CD4-positive, alpha-beta T cell (primary cell): ENCODE measurements at regions not wholly inside any gene's neighbourhood (a gene's known extent, or its start where the extent isn't known, plus 50 kb on each side); places are given as distances from the start of the nearest gene placed in this dataset.

ENCODE experiments used
- ATAC-seq: fragments of 200-7000 bp; cut with Tn5 transposase; one replicate; pipeline ENCODE4 v1.10.0; 2022; ENCODE audit warnings: mild to moderate bottlenecking; ENCODE audit not compliant: poor library complexity
- CTCF ChIA-PET: fragments of 350-600 bp; sonication (Branson Sonifier 250); formaldehyde crosslinking; loops from one replicate; lab custom pipeline; 2021; ENCODE audit warnings: antibody characterized with exemption, inconsistent platforms; lab: Charles Lee
- POLR2A ChIA-PET: fragments of 350-600 bp; sonication (Branson Sonifier 250); formaldehyde crosslinking; loops from one replicate; lab custom pipeline; 2021; ENCODE audit warnings: antibody characterized with exemption, inconsistent platforms; lab: Charles Lee
- DNase-seq, 14 experiments: peaks; one replicate each; pipeline ENCODE4 v3.0.0-alpha.2; 2013 to 2020; ENCODE audit warnings: mixed read lengths in 2 of 14
- H3K27ac ChIP-seq, 2 donors: one replicate each; pipeline versions ENCODE4 v1.5.1 to v1.7.0; 2013; ENCODE audit warnings: low read length in 2 of 2, low read depth in 1 of 2, mild to moderate bottlenecking in 1 of 2
- H3K27me3 ChIP-seq, 2 experiments: 1 replicate in 1 of 2; 2 replicates in 1 of 2; pipeline versions ENCODE4 v1.6.1 to v1.7.0; 2013; ENCODE audit warnings: low read length in 2 of 2, control low read depth in 1 of 2, mild to moderate bottlenecking in 1 of 2, moderate library complexity in 1 of 2; ENCODE audit not compliant: insufficient read depth in 2 of 2, control insufficient read depth in 1 of 2
- H3K36me3 ChIP-seq: one replicate; pipeline ENCODE4 v1.6.1; 2013; ENCODE audit warnings: low read length, control low read depth; ENCODE audit not compliant: insufficient read depth
- H3K4me1 ChIP-seq: one replicate; pipeline ENCODE4 v1.6.1; 2013; ENCODE audit warnings: low read length, control low read depth; ENCODE audit not compliant: insufficient read depth
- H3K4me3 ChIP-seq: one replicate; pipeline ENCODE4 v1.5.1; 2013; ENCODE audit warnings: mild to moderate bottlenecking, low read length, moderate library complexity
- H3K9me3 ChIP-seq, 2 experiments: 1 replicate in 1 of 2; 2 replicates in 1 of 2; pipeline versions ENCODE4 v1.6.1 to v1.7.0; 2013; ENCODE audit warnings: low read length in 2 of 2, mild to moderate bottlenecking in 2 of 2, control low read depth in 1 of 2, moderate library complexity in 1 of 2; ENCODE audit not compliant: control insufficient read depth in 1 of 2, insufficient read depth in 1 of 2
- H3K27ac Mint-ChIP-seq: one replicate; pipeline ENCODE4 v1.8.0; 2020; ENCODE audit warnings: mixed read lengths
- H3K27me3 Mint-ChIP-seq: one replicate; pipeline ENCODE4 v1.8.0; 2021; ENCODE audit warnings: mixed read lengths
- H3K36me3 Mint-ChIP-seq: one replicate; pipeline ENCODE4 v1.8.0; 2021; ENCODE audit warnings: low read depth, mixed read lengths
- H3K4me1 Mint-ChIP-seq: one replicate; pipeline ENCODE4 v1.8.0; 2021; ENCODE audit warnings: low read depth, mixed read lengths
- H3K4me3 Mint-ChIP-seq: one replicate; pipeline ENCODE4 v1.8.0; 2020; ENCODE audit warnings: mild to moderate bottlenecking, mixed read lengths
- H3K9me3 Mint-ChIP-seq: one replicate; pipeline ENCODE4 v1.8.0; 2020; ENCODE audit warnings: mixed read lengths
- CTCF ChIP-seq: fragments of 200-600 bp; IDR thresholded peaks from one replicate; pipeline ENCODE4 v1.8.0; 2022; ENCODE audit warnings: antibody characterized with exemption, mild to moderate bottlenecking
- intact Hi-C, 2 experiments: fragments of 100-400 bp; cut with DNase I in 1 of 2; cut with micrococcal nuclease in 1 of 2; formaldehyde crosslinking; loops; one replicate each; pipeline versions ENCODE4 v1.15.1 to v1.9.0; 2023 to 2025; cut with DNase I, micrococcal nuclease

DNA sequence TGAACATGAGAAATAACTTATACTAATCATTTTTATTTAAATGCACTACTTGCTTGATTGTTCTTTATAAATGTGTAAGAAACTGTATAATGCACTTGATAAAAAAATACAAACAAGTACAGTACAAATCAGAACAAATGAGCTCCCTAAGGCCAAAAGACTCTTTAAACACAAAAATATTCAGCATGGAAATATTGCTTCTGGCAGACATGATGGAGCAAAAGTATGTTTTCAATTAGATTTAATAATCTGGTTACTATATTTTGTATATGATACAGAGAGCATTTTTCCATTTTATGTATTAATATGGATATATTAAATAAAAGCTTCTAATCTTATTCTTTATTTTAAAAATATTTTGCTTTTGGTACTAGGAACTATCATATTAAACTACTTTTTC is 800.2 kb upstream of the LRFN5 start:
- H3K4me3 Mint-ChIP-seq, result no peak overlapping the region
- peaks cover 9% of the 10 kb centered on the region for H3K9me3 Mint-ChIP-seq
- H3K4me3 ChIP-seq, result no peak overlapping the region
- H3K36me3 Mint-ChIP-seq, result no peaks in the 10 kb centered on the region
- H3K27me3 Mint-ChIP-seq, result no peaks in the 10 kb centered on the region
- H3K27ac Mint-ChIP-seq, result no peak overlapping the region
- DNase-seq (no peak), ATAC-seq (no peak)
- ChIA-PET POLR2A (no interaction called here), CTCF (no interaction called here)
- no peak for TF ChIP-seq CTCF
- intact Hi-C loops, result no loop called here
- H3K27me3 ChIP-seq, result no peaks in the 10 kb centered on the region
- H3K9me3 ChIP-seq, result peaks cover 0 to 9% of the 10 kb centered on the region in 2 experiments
- H3K36me3 ChIP-seq, result no peaks in the 10 kb centered on the region
- H3K27ac ChIP-seq, result no peak overlapping the region
- no peaks in the 10 kb centered on the region for H3K4me1 Mint-ChIP-seq
- H3K4me1 ChIP-seq, result no peaks in the 10 kb centered on the region

- Histone ChIP-seq H3K27ac (no peak overlapping the region), H3K4me3 (no peak overlapping the region), H3K27me3 (no peaks in the 10 kb centered on the region), H3K36me3 (no peaks in the 10 kb centered on the region), H3K9me3 (peaks cover 0 to 6% of the 10 kb centered on the region in 2 experiments), H3K4me1 (no peaks in the 10 kb centered on the region)
- no peak overlapping the region for H3K27ac Mint-ChIP-seq
- ChIA-PET POLR2A (no interaction called here), CTCF (no interaction called here)
- no peaks in the 10 kb centered on the region for H3K4me1 Mint-ChIP-seq
- intact Hi-C loops, result no loop called here
- H3K27me3 Mint-ChIP-seq, result no peaks in the 10 kb centered on the region
- ATAC-seq, result no peak
- no peak overlapping the region for H3K4me3 Mint-ChIP-seq
- peaks cover 9% of the 10 kb centered on the region for H3K9me3 Mint-ChIP-seq
- no peak for DNase-seq
- TF ChIP-seq CTCF, result no peak
- no peaks in the 10 kb centered on the region for H3K36me3 Mint-ChIP-seq
Observed at GRCh38 chr14:40796168-40796567, 810.5 kb upstream of the LRFN5 start.

GRCh38 chr14:40784860-40785259 is 821.8 kb upstream of the LRFN5 start:
- peaks cover 0 to 5% of the 10 kb centered on the region in 2 experiments for H3K9me3 ChIP-seq
- H3K27ac Mint-ChIP-seq, result no peak overlapping the region
- ChIA-PET POLR2A (no interaction called here), CTCF (no interaction called here)
- H3K36me3 Mint-ChIP-seq, result no peaks in the 10 kb centered on the region
- intact Hi-C loops, result no loop called here
- no peaks in the 10 kb centered on the region for H3K27me3 Mint-ChIP-seq
- H3K36me3 ChIP-seq, result no peaks in the 10 kb centered on the region
- TF ChIP-seq CTCF, result no peak
- no peak for DNase-seq
- no peaks in the 10 kb centered on the region for H3K27me3 ChIP-seq
- no peak overlapping the region for H3K4me3 ChIP-seq
- H3K27ac ChIP-seq, result no peak overlapping the region
- no peak for ATAC-seq
- H3K4me1 ChIP-seq, result no peaks in the 10 kb centered on the region
- no peak overlapping the region for H3K4me3 Mint-ChIP-seq
- no peaks in the 10 kb centered on the region for H3K4me1 Mint-ChIP-seq
- H3K9me3 Mint-ChIP-seq, result no peaks in the 10 kb centered on the region
